ENCODE measurements at regions not wholly inside any gene's neighbourhood (a gene's known extent, or its start where the extent isn't known, plus 50 kb on each side); places are given as distances from the start of the nearest gene placed in this dataset.
"Not testable (repeated sequence)": the region's sequence is repeated elsewhere in the genome, so short reads cannot be mapped to it uniquely, and the experiment has no call there.

GRCh38 chr11:16574889-16575288, 163.6 kb upstream of the C11orf58 start:
- not testable (repeated sequence) for TF ChIP-seq CTCF (IDR thresholded peaks at IDR 0.05); POLR2A (IDR thresholded peaks at IDR 0.05; ENCODE audit: low read length); KDM1A (IDR thresholded peaks at IDR 0.05; ENCODE audit: low read depth); POLR2AphosphoS2 (conservative IDR thresholded peaks at IDR 0.05; ENCODE audit: low read length); SMC3 (IDR thresholded peaks at IDR 0.05); RAD21 (conservative IDR thresholded peaks at IDR 0.05 in 1 of 2, IDR thresholded peaks at IDR 0.05 in 1 of 2); NR3C1 (IDR thresholded peaks at IDR 0.05); USF2 (IDR thresholded peaks at IDR 0.05); SREBF2 (IDR thresholded peaks at IDR 0.05)

Measured in A549 (cell line).